Effector CD8-positive, alpha-beta T cell (primary cell): ENCODE measurements at regions not wholly inside any gene's neighbourhood (a gene's known extent, or its start where the extent isn't known, plus 50 kb on each side); places are given as distances from the start of the nearest gene placed in this dataset.
"Not testable (repeated sequence)": the region's sequence is repeated elsewhere in the genome, so short reads cannot be mapped to it uniquely, and the experiment has no call there.

ENCODE experiments used
- DNase-seq: peaks from one replicate; lab custom pipeline; 2025; lab: John Stamatoyannopoulos, UW

- DNase-seq = no peak
Observed at GRCh38 chr13:73339086-73339485, 280.3 kb downstream of the KLF5 start.

- no peak for DNase-seq
Observed at GRCh38 chr13:73338389-73338788, 279.6 kb downstream of the KLF5 start.

GRCh38 chr13:73337532-73337931, 278.7 kb downstream of the KLF5 start:
- no peak for DNase-seq

- DNase-seq = no peak
Observed at GRCh38 chr13:73336773-73337172, 278.0 kb downstream of the KLF5 start.

- no peak for DNase-seq
Observed at GRCh38 chr13:73335944-73336343, 277.1 kb downstream of the KLF5 start.

- no peak for DNase-seq
Observed at GRCh38 chr13:73335210-73335609, 276.4 kb downstream of the KLF5 start.

- no peak for DNase-seq
Observed at GRCh38 chr13:73334445-73334844, 275.6 kb downstream of the KLF5 start.

GRCh38 chr13:73331556-73331955, 272.8 kb downstream of the KLF5 start:
- DNase-seq = no peak

GRCh38 chr13:73329355-73329754, 270.6 kb downstream of the KLF5 start:
- DNase-seq = no peak

GRCh38 chr13:73327579-73327978, 268.8 kb downstream of the KLF5 start:
- no peak for DNase-seq

- no peak for DNase-seq
Observed at GRCh38 chr13:73325723-73326558, 267.1 kb downstream of the KLF5 start.

- DNase-seq = no peak
Observed at GRCh38 chr13:73324842-73325722, 266.3 kb downstream of the KLF5 start.

- no peak for DNase-seq
Observed at GRCh38 chr13:73323615-73324014, 264.8 kb downstream of the KLF5 start.

GRCh38 chr13:73321043-73321442, 262.2 kb downstream of the KLF5 start:
- no peak for DNase-seq

- DNase-seq = no peak
Observed at GRCh38 chr13:73317140-73317539, 258.3 kb downstream of the KLF5 start.

- DNase-seq = no peak
Observed at GRCh38 chr13:73310366-73310765, 251.6 kb downstream of the KLF5 start.

- no peak for DNase-seq
Observed at GRCh38 chr13:73307481-73307880, 248.7 kb downstream of the KLF5 start.

- no peak for DNase-seq
Observed at GRCh38 chr13:73306688-73307087, 247.9 kb downstream of the KLF5 start.

- DNase-seq = no peak
Observed at GRCh38 chr13:73304442-73304841, 245.6 kb downstream of the KLF5 start.

- DNase-seq = no peak
Observed at GRCh38 chr13:73303851-73304250, 245.0 kb downstream of the KLF5 start.

GRCh38 chr13:73301622-73302021, 242.8 kb downstream of the KLF5 start:
- DNase-seq = not testable (repeated sequence)

- DNase-seq = no peak
Observed at GRCh38 chr13:73300718-73301425, 242.1 kb downstream of the KLF5 start.
